ENCODE measurements at regions not wholly inside any gene's neighbourhood (a gene's known extent, or its start where the extent isn't known, plus 50 kb on each side); places are given as distances from the start of the nearest gene placed in this dataset.

DNA sequence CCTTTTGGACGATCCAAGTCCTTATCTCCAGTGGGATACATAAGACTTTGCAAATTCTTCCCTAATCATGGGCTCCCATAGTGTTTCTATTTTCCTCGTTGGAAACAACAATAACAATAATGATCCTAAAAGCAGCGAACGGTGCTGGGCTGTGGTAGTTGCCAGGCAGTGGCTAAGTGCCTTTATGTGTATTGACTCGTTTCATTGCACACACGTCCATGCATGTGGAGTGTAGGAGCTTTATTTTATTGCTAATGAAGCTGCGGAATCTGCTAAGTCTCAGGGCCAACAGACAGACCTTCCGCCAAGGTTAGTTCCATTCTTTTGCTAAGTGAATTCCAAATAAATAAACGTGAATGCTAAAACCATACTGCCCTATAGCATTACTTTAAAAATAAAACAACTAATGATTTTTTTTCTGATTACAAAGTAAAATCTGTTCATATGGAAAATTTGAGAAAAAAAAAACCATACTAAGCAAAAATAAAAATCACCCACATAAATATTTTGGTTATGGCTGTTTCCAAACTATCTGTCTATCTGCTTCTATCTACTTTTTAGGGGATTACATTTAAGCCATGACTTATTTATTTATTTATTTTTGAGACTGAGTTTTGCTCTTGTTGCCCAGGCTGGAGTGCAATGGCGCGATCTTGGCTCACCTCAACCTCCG lies 297.9 kb downstream of the BMP7 start:
- no peak for FAIRE-seq

DNA sequence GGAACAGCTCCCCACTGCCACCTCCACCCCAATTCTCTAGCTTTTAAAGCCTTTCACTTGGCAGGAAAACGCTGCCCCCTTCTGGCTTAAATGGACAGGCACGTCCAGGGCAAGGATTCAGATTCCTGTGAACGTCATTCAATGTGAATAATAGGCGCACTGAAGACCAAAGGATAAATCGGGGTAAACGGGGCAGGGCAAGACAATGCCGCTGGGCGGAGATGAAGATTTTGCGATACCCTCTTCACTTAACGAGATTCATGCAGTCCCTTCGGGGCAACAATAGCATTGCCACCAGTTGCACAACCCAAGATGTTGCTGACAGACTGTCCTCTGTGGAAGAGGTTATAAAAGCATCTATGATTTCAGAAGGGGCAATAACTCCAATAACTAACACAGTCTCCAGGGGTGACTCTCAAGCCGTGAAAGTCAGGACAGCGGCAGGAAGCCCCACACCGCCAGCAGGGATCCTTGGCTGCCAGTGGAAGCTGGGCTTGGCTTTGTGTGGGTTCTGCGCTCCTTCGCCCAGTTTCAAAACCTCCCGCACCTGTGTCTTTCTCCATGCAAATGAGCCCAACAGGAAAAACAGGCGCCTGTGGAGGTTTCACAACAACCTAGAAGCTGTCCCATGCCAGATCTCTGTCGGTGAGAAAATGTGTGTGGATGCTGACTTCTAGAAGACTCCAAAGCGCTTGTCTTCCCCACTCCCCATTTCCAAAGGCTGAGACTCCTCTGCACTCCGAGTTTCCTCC lies 291.8 kb downstream of the BMP7 start:
- Histone ChIP-seq H3K27ac (ENCODE audit: low read depth in 2 of 2, low read length in 2 of 2) (no peak overlapping the region), H3K9me3 (ENCODE audit: control insufficient read depth in 2 of 3, insufficient read depth in 1 of 3, low read length in 3 of 3) (no peaks in the 10 kb centered on the region), H3K9ac (ENCODE audit: low read length in 3 of 3) (no peak overlapping the region), H3K4me1 (ENCODE audit: control insufficient read depth in 2 of 3, insufficient read depth in 2 of 3, low read depth in 1 of 3, low read length in 3 of 3) (no peaks in the 10 kb centered on the region), H3K36me3 (ENCODE audit: control insufficient read depth in 2 of 3, insufficient read depth in 3 of 3, low read length in 3 of 3) (no peaks in the 10 kb centered on the region), H3K27me3 (ENCODE audit: control insufficient read depth, insufficient read depth, low read length) (peaks cover 10% of the 10 kb centered on the region), H3K4me3 (ENCODE audit: low read length in 3 of 3) (no peak overlapping the region)
- no peak for FAIRE-seq
- intact Hi-C loops (cut with DNase I) = no loop called here
- TF ChIP-seq, protein P1, sequence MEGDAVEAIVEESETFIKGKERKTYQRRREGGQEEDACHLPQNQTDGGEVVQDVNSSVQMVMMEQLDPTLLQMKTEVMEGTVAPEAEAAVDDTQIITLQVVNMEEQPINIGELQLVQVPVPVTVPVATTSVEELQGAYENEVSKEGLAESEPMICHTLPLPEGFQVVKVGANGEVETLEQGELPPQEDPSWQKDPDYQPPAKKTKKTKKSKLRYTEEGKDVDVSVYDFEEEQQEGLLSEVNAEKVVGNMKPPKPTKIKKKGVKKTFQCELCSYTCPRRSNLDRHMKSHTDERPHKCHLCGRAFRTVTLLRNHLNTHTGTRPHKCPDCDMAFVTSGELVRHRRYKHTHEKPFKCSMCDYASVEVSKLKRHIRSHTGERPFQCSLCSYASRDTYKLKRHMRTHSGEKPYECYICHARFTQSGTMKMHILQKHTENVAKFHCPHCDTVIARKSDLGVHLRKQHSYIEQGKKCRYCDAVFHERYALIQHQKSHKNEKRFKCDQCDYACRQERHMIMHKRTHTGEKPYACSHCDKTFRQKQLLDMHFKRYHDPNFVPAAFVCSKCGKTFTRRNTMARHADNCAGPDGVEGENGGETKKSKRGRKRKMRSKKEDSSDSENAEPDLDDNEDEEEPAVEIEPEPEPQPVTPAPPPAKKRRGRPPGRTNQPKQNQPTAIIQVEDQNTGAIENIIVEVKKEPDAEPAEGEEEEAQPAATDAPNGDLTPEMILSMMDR (IDR thresholded peaks at IDR 0.05; ENCODE audit: borderline replicate concordance, extremely low read depth, insufficient read depth) = peak; percentile 29
- peak in 4 of 5 donors; percentile 71 to 83 (median 73) for DNase-seq

More for the DNA sequence above, 297.9 kb downstream of the BMP7 start:
- Histone ChIP-seq H3K4me1 (ENCODE audit: control insufficient read depth in 2 of 3, insufficient read depth in 2 of 3, low read depth in 1 of 3, low read length in 3 of 3) (no peaks in the 10 kb centered on the region), H3K9ac (ENCODE audit: low read length in 3 of 3) (no peak overlapping the region), H3K27ac (ENCODE audit: low read depth in 2 of 2, low read length in 2 of 2) (no peak overlapping the region), H3K9me3 (ENCODE audit: control insufficient read depth in 2 of 3, insufficient read depth in 1 of 3, low read length in 3 of 3) (no peaks in the 10 kb centered on the region), H3K36me3 (ENCODE audit: control insufficient read depth in 2 of 3, insufficient read depth in 3 of 3, low read length in 3 of 3) (no peaks in the 10 kb centered on the region), H3K4me3 (ENCODE audit: low read length in 3 of 3) (no peak overlapping the region), H3K27me3 (ENCODE audit: control insufficient read depth, insufficient read depth, low read length) (no peaks in the 10 kb centered on the region)
- DNase-seq = peak in 1 of 5 donors; percentile 23
- TF ChIP-seq, protein P1 (IDR thresholded peaks at IDR 0.05; ENCODE audit: borderline replicate concordance, extremely low read depth, insufficient read depth) = no peak
- intact Hi-C loops (cut with DNase I) = no loop called here

DNA sequence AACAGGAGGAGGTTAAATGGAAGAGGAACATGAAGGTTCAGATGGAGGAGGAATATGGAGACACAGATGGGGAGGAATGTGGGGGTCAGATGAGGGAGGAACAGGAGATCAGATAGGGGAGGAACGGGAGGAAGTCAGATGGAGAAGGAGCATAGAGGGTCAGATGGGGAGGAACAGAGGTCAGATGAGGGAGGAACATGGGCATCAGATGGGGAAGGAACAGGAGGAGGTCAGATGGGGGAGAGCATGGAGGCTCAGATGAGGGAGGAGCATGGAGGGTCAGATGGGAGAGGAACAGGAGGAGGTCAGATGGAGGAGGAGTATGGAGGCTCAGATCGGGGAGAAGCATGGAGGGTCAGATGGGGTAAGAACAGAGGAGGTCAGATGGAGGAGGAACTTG lies 290.6 kb downstream of the BMP7 start:
- DNase-seq (no peak), FAIRE-seq (no peak)
- intact Hi-C loops (cut with DNase I) = no loop called here
- TF ChIP-seq, protein P1 (IDR thresholded peaks at IDR 0.05; ENCODE audit: borderline replicate concordance, extremely low read depth, insufficient read depth) = no peak
- no peaks in the 10 kb centered on the region for H3K36me3 ChIP-seq (ENCODE audit: control insufficient read depth in 2 of 3, insufficient read depth in 3 of 3, low read length in 3 of 3)
- H3K27me3 ChIP-seq (ENCODE audit: control insufficient read depth, insufficient read depth, low read length) = peaks cover 10% of the 10 kb centered on the region
- H3K27ac ChIP-seq (ENCODE audit: low read depth in 2 of 2, low read length in 2 of 2) = no peak overlapping the region
- H3K9ac ChIP-seq (ENCODE audit: low read length in 3 of 3) = no peak overlapping the region
- no peaks in the 10 kb centered on the region for H3K4me1 ChIP-seq (ENCODE audit: control insufficient read depth in 2 of 3, insufficient read depth in 2 of 3, low read depth in 1 of 3, low read length in 3 of 3)
- H3K4me3 ChIP-seq (ENCODE audit: low read length in 3 of 3) = no peak overlapping the region
- H3K9me3 ChIP-seq (ENCODE audit: control insufficient read depth in 2 of 3, insufficient read depth in 1 of 3, low read length in 3 of 3) = no peaks in the 10 kb centered on the region

Measured in kidney (tissue), 13 donors.